OCI-LY3 (cell line): ENCODE measurements at regions not wholly inside any gene's neighbourhood (a gene's known extent, or its start where the extent isn't known, plus 50 kb on each side); places are given as distances from the start of the nearest gene placed in this dataset.

Experiments used
- H2AFZ ChIP-seq: fragments of 200-600, 300-600 bp; shearing (Covaris generic); 2 replicates; pipeline ENCODE4 v1.6.0; 2014; ENCODE audit warnings: antibody characterized with exemption, low read depth, low read length
- H3K27ac ChIP-seq: fragments of 200-600, 300-600 bp; sonication (generic); 2 replicates; pipeline ENCODE4 v1.5.1; 2014; ENCODE audit warnings: mild to moderate bottlenecking, low read length, moderate library complexity, mixed read lengths
- H3K27me3 ChIP-seq: fragments of 200-600, 300-600 bp; sonication (generic); 2 replicates; pipeline ENCODE4 v1.6.1; 2014; ENCODE audit warnings: low read depth, low read length, mixed read lengths
- H3K36me3 ChIP-seq: fragments of 200-600, 300-600 bp; sonication (generic); replicated peaks from 2 replicates; pipeline ENCODE3; 2014; ENCODE audit warnings: low read depth, low read length, mixed read lengths
- H3K4me1 ChIP-seq: fragments of 300-600, 200-600 bp; sonication (generic); 2 replicates; pipeline ENCODE4 v1.6.1; 2014; ENCODE audit warnings: low read length, mixed read lengths
- H3K4me2 ChIP-seq: fragments of 200-600, 300-600 bp; sonication (generic); 2 replicates; pipeline ENCODE4 v1.6.1; 2014; ENCODE audit warnings: low read length, mixed read lengths
- H3K4me3 ChIP-seq: fragments of 300-600, 200-600 bp; sonication (generic); 2 replicates; pipeline ENCODE4 v1.5.1; 2014; ENCODE audit warnings: antibody characterized with exemption, mild to moderate bottlenecking, low read length, moderate library complexity
- H3K79me2 ChIP-seq: fragments of 300-600, 200-600 bp; shearing (Covaris generic); 2 replicates; pipeline ENCODE4 v1.6.1; 2014; ENCODE audit warnings: mild to moderate bottlenecking, low read length, mixed read lengths
- H3K9ac ChIP-seq: fragments of 300-600, 200-600 bp; shearing (Covaris generic); 2 replicates; pipeline ENCODE4 v1.6.0; 2014; ENCODE audit warnings: mild to moderate bottlenecking, low read length, moderate library complexity
- H3K9me3 ChIP-seq: fragments of 200-600, 300-600 bp; shearing (Covaris generic); 2 replicates; pipeline ENCODE4 v1.6.1; 2014; ENCODE audit warnings: low read length, mixed read lengths; ENCODE audit not compliant: insufficient read depth
- H4K20me1 ChIP-seq: fragments of 200-600, 300-600 bp; sonication (generic); 2 replicates; pipeline ENCODE4 v1.6.1; 2016; ENCODE audit warnings: low read length, mixed read lengths; ENCODE audit not compliant: insufficient read depth
- CTCF ChIP-seq: fragments of 200-600, 300-600 bp; sonication (generic); IDR thresholded peaks from 2 replicates; pipeline ENCODE4 v1.5.1; 2014; ENCODE audit warnings: antibody characterized with exemption, low read length, low read depth
- EZH2phosphoT487 ChIP-seq: fragments of 200-600 bp; shearing (Covaris generic); IDR thresholded peaks from 2 replicates; pipeline ENCODE4 v1.6.1; 2018; ENCODE audit warnings: antibody characterized with exemption, mixed run types, low read depth

- no peak overlapping the region for H3K4me2 ChIP-seq
Observed at GRCh38 chr5:167725264-167725663, 566.2 kb upstream of the WWC1 start.

GRCh38 chr5:167725741-167726140 lies 565.7 kb upstream of the WWC1 start:
- Histone ChIP-seq H3K36me3 (no peaks in the 10 kb centered on the region), H2AFZ (no peak overlapping the region), H3K9ac (no peak overlapping the region), H3K4me2 (no peak overlapping the region), H3K4me1 (peaks cover 3% of the 10 kb centered on the region; the same call in 1 of the 2 replicates), H3K27me3 (peaks cover 11% of the 10 kb centered on the region; the same call in 1 of the 2 replicates), H4K20me1 (no peaks in the 10 kb centered on the region), H3K4me3 (no peak overlapping the region), H3K27ac (no peak overlapping the region), H3K9me3 (no peaks in the 10 kb centered on the region), H3K79me2 (no peaks in the 10 kb centered on the region)
- TF ChIP-seq CTCF (no peak), EZH2phosphoT487 (no peak)

More at GRCh38 chr5:167725264-167725663, 566.2 kb upstream of the WWC1 start:
- Histone ChIP-seq H3K27me3 (peaks cover 9% of the 10 kb centered on the region; the same call in 1 of the 2 replicates), H2AFZ (no peak overlapping the region), H3K9ac (no peak overlapping the region), H3K4me1 (peaks cover 3% of the 10 kb centered on the region; the same call in 1 of the 2 replicates), H3K27ac (no peak overlapping the region), H4K20me1 (no peaks in the 10 kb centered on the region), H3K4me3 (no peak overlapping the region), H3K79me2 (no peaks in the 10 kb centered on the region), H3K9me3 (no peaks in the 10 kb centered on the region), H3K36me3 (no peaks in the 10 kb centered on the region)
- TF ChIP-seq EZH2phosphoT487 (no peak), CTCF (no peak)

- TF ChIP-seq CTCF (no peak), EZH2phosphoT487 (no peak)
- no peaks in the 10 kb centered on the region for H3K79me2 ChIP-seq
Observed at GRCh38 chr5:167726642-167727041, 564.8 kb upstream of the WWC1 start.

GRCh38 chr5:167730121-167730520 lies 561.3 kb upstream of the WWC1 start:
- Histone ChIP-seq H3K9me3 (no peaks in the 10 kb centered on the region), H3K27ac (no peak overlapping the region), H3K9ac (no peak overlapping the region), H3K4me3 (no peak overlapping the region), H3K4me2 (no peak overlapping the region), H3K4me1 (no peaks in the 10 kb centered on the region), H3K36me3 (no peaks in the 10 kb centered on the region), H3K79me2 (no peaks in the 10 kb centered on the region), H4K20me1 (no peaks in the 10 kb centered on the region), H3K27me3 (peaks cover 3% of the 10 kb centered on the region; the same call in 1 of the 2 replicates), H2AFZ (no peak overlapping the region)
- TF ChIP-seq CTCF: no peak
- no peak for TF ChIP-seq EZH2phosphoT487

More at GRCh38 chr5:167726642-167727041, 564.8 kb upstream of the WWC1 start:
- no peaks in the 10 kb centered on the region for H3K36me3 ChIP-seq
- H3K4me1 ChIP-seq: peaks cover 3% of the 10 kb centered on the region; the same call in 1 of the 2 replicates
- no peak overlapping the region for H2AFZ ChIP-seq
- H3K27me3 ChIP-seq: peaks cover 12% of the 10 kb centered on the region; the same call in 1 of the 2 replicates
- no peak overlapping the region for H3K27ac ChIP-seq
- no peaks in the 10 kb centered on the region for H3K9me3 ChIP-seq
- no peak overlapping the region for H3K4me2 ChIP-seq
- no peak overlapping the region for H3K4me3 ChIP-seq
- no peak overlapping the region for H3K9ac ChIP-seq
- no peaks in the 10 kb centered on the region for H4K20me1 ChIP-seq
